DOHH2 (cell line): ENCODE measurements at regions not wholly inside any gene's neighbourhood (a gene's known extent, or its start where the extent isn't known, plus 50 kb on each side); places are given as distances from the start of the nearest gene placed in this dataset.

Experiments
- H3F3A ChIP-seq: fragments of 200-600 bp; sonication (generic), shearing (Covaris generic); 2 replicates; pipeline ENCODE4 v1.6.0; 2016; ENCODE audit warnings: antibody characterized with exemption, mild to moderate bottlenecking; ENCODE audit not compliant: control insufficient read depth, insufficient read depth
- H3K27ac ChIP-seq: fragments of 200-600 bp; sonication (generic); 2 replicates; pipeline ENCODE4 v1.5.1; 2014; ENCODE audit warnings: low read depth, mild to moderate bottlenecking, low read length, moderate library complexity
- H3K27me3 ChIP-seq: fragments of 200-600 bp; sonication (generic); 2 replicates; pipeline ENCODE4 v1.6.1; 2014; ENCODE audit warnings: mild to moderate bottlenecking, low read length, mixed read lengths; ENCODE audit not compliant: control insufficient read depth
- H3K36me3 ChIP-seq: fragments of 200-600 bp; sonication (generic); 2 replicates; pipeline ENCODE4 v1.6.1; 2014; ENCODE audit warnings: mild to moderate bottlenecking, low read length, moderate library complexity, mixed read lengths; ENCODE audit not compliant: control insufficient read depth
- H3K4me1 ChIP-seq: fragments of 200-600 bp; sonication (generic); 2 replicates; pipeline ENCODE4 v1.6.1; 2014; ENCODE audit warnings: mild to moderate bottlenecking, low read length, mixed read lengths; ENCODE audit not compliant: control insufficient read depth
- H3K4me2 ChIP-seq: fragments of 200-600 bp; sonication (generic); 2 replicates; pipeline ENCODE4 v1.6.0; 2014; ENCODE audit warnings: mild to moderate bottlenecking, low read length, moderate library complexity
- H3K4me3 ChIP-seq: fragments of 200-600 bp; sonication (generic); 2 replicates; pipeline ENCODE4 v1.5.1; 2014; ENCODE audit warnings: mild to moderate bottlenecking, low read length, mixed read lengths
- H3K79me2 ChIP-seq: fragments of 200-600 bp; sonication (generic); 2 replicates; pipeline ENCODE4 v1.6.1; 2014; ENCODE audit warnings: mild to moderate bottlenecking, low read length, mixed read lengths; ENCODE audit not compliant: control insufficient read depth
- H3K9me2 ChIP-seq: fragments of 200-600 bp; sonication (generic); replicated peaks from 2 replicates; pipeline ENCODE4 v1.6.1; 2014; ENCODE audit warnings: mild to moderate bottlenecking, low read length, mixed read lengths; ENCODE audit not compliant: control insufficient read depth
- H3K9me3 ChIP-seq: fragments of 200-600 bp; sonication (generic); 2 replicates; pipeline ENCODE4 v1.6.1; 2014; ENCODE audit warnings: antibody characterized with exemption, low read length, mixed read lengths; ENCODE audit not compliant: control insufficient read depth, insufficient read depth
- H4K20me1 ChIP-seq: fragments of 200-600 bp; sonication (generic); 2 replicates; pipeline ENCODE4 v1.6.0; 2014; ENCODE audit warnings: low read depth, mild to moderate bottlenecking, antibody characterized with exemption, low read length, moderate library complexity; ENCODE audit not compliant: control insufficient read depth, insufficient read depth
- EZH2phosphoT487 ChIP-seq: fragments of 200-600 bp; sonication (generic); IDR thresholded peaks from 2 replicates; pipeline ENCODE4 v1.6.1; 2017; ENCODE audit warnings: borderline replicate concordance, mild to moderate bottlenecking, antibody characterized with exemption, low read length, moderate library complexity, mixed read lengths
- TF ChIP-seq, protein P1 (sequence below): fragments of 200-600 bp; sonication (generic); IDR thresholded peaks from one replicate; pipeline ENCODE4 v1.5.1; 2014; ENCODE audit warnings: antibody characterized with exemption, mild to moderate bottlenecking, low read depth, low read length; ENCODE audit not compliant: poor library complexity, severe bottlenecking

- no peaks in the 10 kb centered on the region for H3K79me2 ChIP-seq
- no peak overlapping the region for H3K4me3 ChIP-seq
- no peaks in the 10 kb centered on the region for H3F3A ChIP-seq
- H3K27me3 ChIP-seq = no peaks in the 10 kb centered on the region
- H4K20me1 ChIP-seq = no peaks in the 10 kb centered on the region
- no peak for TF ChIP-seq EZH2phosphoT487
- TF ChIP-seq, protein P1, sequence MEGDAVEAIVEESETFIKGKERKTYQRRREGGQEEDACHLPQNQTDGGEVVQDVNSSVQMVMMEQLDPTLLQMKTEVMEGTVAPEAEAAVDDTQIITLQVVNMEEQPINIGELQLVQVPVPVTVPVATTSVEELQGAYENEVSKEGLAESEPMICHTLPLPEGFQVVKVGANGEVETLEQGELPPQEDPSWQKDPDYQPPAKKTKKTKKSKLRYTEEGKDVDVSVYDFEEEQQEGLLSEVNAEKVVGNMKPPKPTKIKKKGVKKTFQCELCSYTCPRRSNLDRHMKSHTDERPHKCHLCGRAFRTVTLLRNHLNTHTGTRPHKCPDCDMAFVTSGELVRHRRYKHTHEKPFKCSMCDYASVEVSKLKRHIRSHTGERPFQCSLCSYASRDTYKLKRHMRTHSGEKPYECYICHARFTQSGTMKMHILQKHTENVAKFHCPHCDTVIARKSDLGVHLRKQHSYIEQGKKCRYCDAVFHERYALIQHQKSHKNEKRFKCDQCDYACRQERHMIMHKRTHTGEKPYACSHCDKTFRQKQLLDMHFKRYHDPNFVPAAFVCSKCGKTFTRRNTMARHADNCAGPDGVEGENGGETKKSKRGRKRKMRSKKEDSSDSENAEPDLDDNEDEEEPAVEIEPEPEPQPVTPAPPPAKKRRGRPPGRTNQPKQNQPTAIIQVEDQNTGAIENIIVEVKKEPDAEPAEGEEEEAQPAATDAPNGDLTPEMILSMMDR = no peak
- H3K36me3 ChIP-seq = no peaks in the 10 kb centered on the region
- no peak overlapping the region for H3K27ac ChIP-seq
- H3K9me3 ChIP-seq = no peaks in the 10 kb centered on the region
- no peak overlapping the region for H3K4me2 ChIP-seq
- H3K4me1 ChIP-seq = no peaks in the 10 kb centered on the region
- H3K9me2 ChIP-seq = no peaks in the 10 kb centered on the region
These were observed 133.6 kb upstream of the MYO16 start for GRCh38 chr13:108495646-108496361.

DNA sequence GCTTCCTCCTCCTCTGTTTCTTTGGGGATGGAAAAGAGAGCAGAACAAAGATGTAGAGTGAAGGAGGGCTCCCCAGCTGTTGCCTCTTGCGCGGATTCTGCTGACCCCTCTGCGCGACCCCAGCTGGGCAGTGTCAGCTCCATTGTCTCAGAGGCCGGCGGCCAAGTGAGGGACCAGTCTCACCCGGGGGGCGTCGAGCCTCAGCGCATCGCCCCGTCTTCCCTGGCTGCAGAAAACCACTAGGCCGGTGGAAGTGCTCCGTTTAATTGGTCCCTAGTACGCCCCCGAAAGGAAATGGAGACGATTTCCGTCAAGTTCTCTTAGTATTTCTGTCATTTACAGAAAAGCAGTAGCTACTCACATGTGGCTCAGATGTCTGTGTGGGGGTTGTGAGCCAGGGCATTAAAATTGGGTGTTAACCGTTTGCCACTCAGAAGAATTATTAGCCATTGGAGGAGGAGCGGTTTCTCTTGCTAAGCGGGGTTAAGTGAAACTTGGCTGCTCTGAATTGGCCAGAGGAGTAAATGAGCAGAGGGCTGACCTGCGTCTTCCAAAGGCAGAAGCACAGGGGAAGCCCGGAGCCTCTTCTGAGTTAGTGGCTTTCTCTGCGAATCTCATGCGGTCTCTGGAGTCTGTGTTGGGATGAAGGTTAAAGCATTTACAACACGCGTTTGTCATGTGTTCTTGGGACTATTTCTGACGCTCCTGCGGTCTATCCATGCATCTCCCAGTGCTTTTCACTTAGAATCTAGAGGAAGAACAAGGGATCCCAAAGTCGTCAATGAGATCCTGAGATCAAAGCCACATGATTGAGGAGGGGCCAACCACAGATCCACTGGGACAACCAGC is 132.8 kb upstream of the MYO16 start:
- Histone ChIP-seq H3F3A (no peaks in the 10 kb centered on the region), H3K9me2 (no peaks in the 10 kb centered on the region), H3K27ac (no peak overlapping the region), H3K79me2 (no peaks in the 10 kb centered on the region), H3K4me2 (no peak overlapping the region), H3K4me3 (no peak overlapping the region), H4K20me1 (no peaks in the 10 kb centered on the region), H3K9me3 (no peaks in the 10 kb centered on the region), H3K36me3 (no peaks in the 10 kb centered on the region), H3K4me1 (no peaks in the 10 kb centered on the region), H3K27me3 (no peaks in the 10 kb centered on the region)
- TF ChIP-seq, protein P1 = no peak
- TF ChIP-seq EZH2phosphoT487 = no peak

- Histone ChIP-seq H3K27me3 (no peaks in the 10 kb centered on the region), H3K9me2 (no peaks in the 10 kb centered on the region), H3K4me2 (no peak overlapping the region), H3F3A (no peaks in the 10 kb centered on the region), H3K9me3 (no peaks in the 10 kb centered on the region), H3K27ac (no peak overlapping the region), H3K4me3 (no peak overlapping the region), H4K20me1 (no peaks in the 10 kb centered on the region), H3K36me3 (no peaks in the 10 kb centered on the region), H3K79me2 (no peaks in the 10 kb centered on the region), H3K4me1 (no peaks in the 10 kb centered on the region)
- TF ChIP-seq, protein P1 = no peak
- TF ChIP-seq EZH2phosphoT487 = no peak
These were observed 128.7 kb upstream of the MYO16 start for GRCh38 chr13:108500711-108501110.
